ENCODE measurements at regions not wholly inside any gene's neighbourhood (a gene's known extent, or its start where the extent isn't known, plus 50 kb on each side); places are given as distances from the start of the nearest gene placed in this dataset.

GRCh38 chr22:35203583-35203982 lies 53.7 kb upstream of the HMGXB4 start:
- Histone ChIP-seq H3F3A (ENCODE audit: insufficient read depth) (no peaks in the 10 kb centered on the region), H3K27ac (ENCODE audit: low read depth, low read length) (no peak overlapping the region), H3K79me2 (ENCODE audit: insufficient read depth, low read length) (no peaks in the 10 kb centered on the region), H3K4me3 (ENCODE audit: insufficient read depth, low read length, poor library complexity, severe bottlenecking) (no peak overlapping the region), H2AFZ (ENCODE audit: low read depth, low read length, severe bottlenecking) (no peak overlapping the region), H3K27me3 (ENCODE audit: low read length) (no peaks in the 10 kb centered on the region), H3K9ac (ENCODE audit: low read length) (no peak overlapping the region), H3K9me3 (ENCODE audit: insufficient read depth, low read length) (no peaks in the 10 kb centered on the region), H3K4me2 (ENCODE audit: low read depth, low read length, poor library complexity, severe bottlenecking) (no peak overlapping the region), H3K36me3 (ENCODE audit: low read length) (no peaks in the 10 kb centered on the region), H3K9me2 (replicated peaks; ENCODE audit: insufficient read depth, low read length) (no peaks in the 10 kb centered on the region), H4K20me1 (ENCODE audit: low read depth, low read length) (no peaks in the 10 kb centered on the region)
- TF ChIP-seq EZH2phosphoT487 (conservative IDR thresholded peaks at IDR 0.05; ENCODE audit: low read length) (no peak), CTCF (IDR thresholded peaks at IDR 0.05; ENCODE audit: insufficient read depth, low read length, poor library complexity, severe bottlenecking) (no peak)

GRCh38 chr22:35204807-35205775 lies 52.2 kb upstream of the HMGXB4 start:
- no peak for TF ChIP-seq EZH2phosphoT487 (conservative IDR thresholded peaks at IDR 0.05; ENCODE audit: low read length)
- Histone ChIP-seq H3K27me3 (ENCODE audit: low read length) (no peaks in the 10 kb centered on the region), H3K79me2 (ENCODE audit: insufficient read depth, low read length) (no peaks in the 10 kb centered on the region), H3K4me3 (ENCODE audit: insufficient read depth, low read length, poor library complexity, severe bottlenecking) (no peak overlapping the region), H3K9me2 (replicated peaks; ENCODE audit: insufficient read depth, low read length) (no peaks in the 10 kb centered on the region), H3K9ac (ENCODE audit: low read length) (no peak overlapping the region), H3K27ac (ENCODE audit: low read depth, low read length) (no peak overlapping the region), H3K4me2 (ENCODE audit: low read depth, low read length, poor library complexity, severe bottlenecking) (no peak overlapping the region), H4K20me1 (ENCODE audit: low read depth, low read length) (no peaks in the 10 kb centered on the region), H3K9me3 (ENCODE audit: insufficient read depth, low read length) (no peaks in the 10 kb centered on the region), H3K36me3 (ENCODE audit: low read length) (no peaks in the 10 kb centered on the region), H3F3A (ENCODE audit: insufficient read depth) (no peaks in the 10 kb centered on the region), H2AFZ (ENCODE audit: low read depth, low read length, severe bottlenecking) (no peak overlapping the region)

GRCh38 chr22:35205961-35206360 lies 51.3 kb upstream of the HMGXB4 start:
- no peak overlapping the region for H2AFZ ChIP-seq (ENCODE audit: low read depth, low read length, severe bottlenecking)
- no peaks in the 10 kb centered on the region for H3K27me3 ChIP-seq (ENCODE audit: low read length)
- H3K4me2 ChIP-seq (ENCODE audit: low read depth, low read length, poor library complexity, severe bottlenecking), result no peak overlapping the region
- no peaks in the 10 kb centered on the region for H3F3A ChIP-seq (ENCODE audit: insufficient read depth)
- no peak for TF ChIP-seq CTCF (IDR thresholded peaks at IDR 0.05; ENCODE audit: insufficient read depth, low read length, poor library complexity, severe bottlenecking)
- no peaks in the 10 kb centered on the region for H3K9me3 ChIP-seq (ENCODE audit: insufficient read depth, low read length)
- no peaks in the 10 kb centered on the region for H3K36me3 ChIP-seq (ENCODE audit: low read length)
- H3K79me2 ChIP-seq (ENCODE audit: insufficient read depth, low read length), result no peaks in the 10 kb centered on the region
- no peak overlapping the region for H3K9ac ChIP-seq (ENCODE audit: low read length)
- H3K27ac ChIP-seq (ENCODE audit: low read depth, low read length), result no peak overlapping the region
- H3K4me3 ChIP-seq (ENCODE audit: insufficient read depth, low read length, poor library complexity, severe bottlenecking), result no peak overlapping the region
- no peaks in the 10 kb centered on the region for H4K20me1 ChIP-seq (ENCODE audit: low read depth, low read length)
- H3K9me2 ChIP-seq (replicated peaks; ENCODE audit: insufficient read depth, low read length), result no peaks in the 10 kb centered on the region

DNA sequence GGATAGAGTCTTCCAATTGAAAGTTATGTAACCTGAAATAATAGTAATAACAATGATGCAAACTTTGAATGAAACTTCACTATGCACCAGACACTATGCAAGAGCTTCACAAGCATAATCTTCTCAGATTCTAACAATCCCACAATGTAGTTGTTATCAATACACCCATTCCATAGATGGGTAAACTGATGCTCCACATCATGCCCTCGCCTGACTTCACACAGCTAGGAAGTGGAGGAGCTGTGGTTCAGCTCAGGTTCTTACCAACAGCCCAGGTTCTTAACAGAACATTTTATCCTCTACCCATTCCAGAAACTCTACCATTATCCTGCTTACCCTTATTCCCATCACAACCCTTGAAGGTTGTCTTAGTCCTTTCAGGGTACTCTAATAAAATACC lies 50.4 kb upstream of the HMGXB4 start:
- TF ChIP-seq CTCF (IDR thresholded peaks at IDR 0.05; ENCODE audit: insufficient read depth, low read length, poor library complexity, severe bottlenecking) (no peak), EZH2phosphoT487 (conservative IDR thresholded peaks at IDR 0.05; ENCODE audit: low read length) (no peak)
- Histone ChIP-seq H3K79me2 (ENCODE audit: insufficient read depth, low read length) (no peaks in the 10 kb centered on the region), H3K36me3 (ENCODE audit: low read length) (no peaks in the 10 kb centered on the region)

More for the DNA sequence above, 50.4 kb upstream of the HMGXB4 start:
- no peak overlapping the region for H3K27ac ChIP-seq (ENCODE audit: low read depth, low read length)
- H2AFZ ChIP-seq (ENCODE audit: low read depth, low read length, severe bottlenecking), result no peak overlapping the region
- H3F3A ChIP-seq (ENCODE audit: insufficient read depth), result no peaks in the 10 kb centered on the region
- no peak overlapping the region for H3K9ac ChIP-seq (ENCODE audit: low read length)
- no peaks in the 10 kb centered on the region for H3K9me3 ChIP-seq (ENCODE audit: insufficient read depth, low read length)
- no peak overlapping the region for H3K4me2 ChIP-seq (ENCODE audit: low read depth, low read length, poor library complexity, severe bottlenecking)
- H4K20me1 ChIP-seq (ENCODE audit: low read depth, low read length), result no peaks in the 10 kb centered on the region
- H3K27me3 ChIP-seq (ENCODE audit: low read length), result no peaks in the 10 kb centered on the region
- H3K4me3 ChIP-seq (ENCODE audit: insufficient read depth, low read length, poor library complexity, severe bottlenecking), result no peak overlapping the region
- no peaks in the 10 kb centered on the region for H3K9me2 ChIP-seq (replicated peaks; ENCODE audit: insufficient read depth, low read length)
